ENCODE measurements at regions not wholly inside any gene's neighbourhood (a gene's known extent, or its start where the extent isn't known, plus 50 kb on each side); places are given as distances from the start of the nearest gene placed in this dataset.
"Not testable (repeated sequence)": the region's sequence is repeated elsewhere in the genome, so short reads cannot be mapped to it uniquely, and the experiment has no call there.

DNA sequence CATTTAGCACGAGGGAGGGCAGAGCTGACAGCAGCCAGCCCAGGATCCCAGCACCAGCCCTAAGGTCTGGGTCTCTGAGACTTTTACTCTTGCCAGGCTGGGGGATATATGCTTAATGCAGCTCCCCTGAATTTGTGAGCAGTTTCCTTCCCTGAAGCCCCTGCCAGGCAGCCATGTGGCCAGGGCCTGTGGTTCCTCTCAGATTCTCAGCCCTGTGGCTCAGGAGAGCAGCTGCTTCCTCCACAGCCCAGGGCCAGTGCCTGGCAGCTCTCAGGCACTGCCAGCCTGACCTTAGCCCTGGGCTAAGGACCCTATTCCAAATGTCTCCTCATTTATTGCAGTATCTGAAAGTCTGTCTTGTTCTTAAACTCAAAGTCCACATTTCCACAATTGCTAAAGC, 1525.3 kb downstream of the RPIA start:
- no CpG with 5 or more reads among the region's 1 CpG for WGBS (ENCODE audit: insufficient coverage)
- H3K4me1 ChIP-seq (ENCODE audit: control insufficient read depth, insufficient read depth, low read length); DNase-seq; H3K27me3 ChIP-seq (ENCODE audit: control insufficient read depth, insufficient read depth, low read length); H3K4me3 ChIP-seq (ENCODE audit: low read length); H3K27ac ChIP-seq (ENCODE audit: low read length); H3K36me3 ChIP-seq (ENCODE audit: control insufficient read depth, insufficient read depth, low read length); H3K9me3 ChIP-seq (replicated peaks; ENCODE audit: control insufficient read depth, low read depth, low read length): not testable (repeated sequence)

DNA sequence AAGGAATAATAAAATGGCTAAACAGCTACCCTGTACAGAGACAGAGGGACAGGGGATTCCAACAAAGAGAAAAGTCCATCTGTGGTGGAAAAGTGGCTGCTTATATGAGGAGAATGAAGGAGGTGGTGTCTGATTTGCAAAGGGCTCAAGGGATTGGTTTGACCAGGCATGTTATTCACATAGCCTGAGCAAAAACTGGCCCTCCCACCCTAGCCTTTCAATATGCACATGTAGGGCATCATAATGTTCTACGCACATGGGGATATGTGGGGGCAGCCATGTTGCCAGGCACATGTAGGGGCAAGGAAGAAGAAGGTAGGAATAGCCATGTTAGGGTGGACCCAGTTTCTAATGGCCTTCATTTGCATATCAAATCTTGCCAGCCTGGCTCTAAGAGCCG, 1527.1 kb downstream of the RPIA start:
- H3K4me3 ChIP-seq (ENCODE audit: low read length); H3K4me1 ChIP-seq (ENCODE audit: control insufficient read depth, insufficient read depth, low read length); H3K36me3 ChIP-seq (ENCODE audit: control insufficient read depth, insufficient read depth, low read length); DNase-seq; H3K27me3 ChIP-seq (ENCODE audit: control insufficient read depth, insufficient read depth, low read length); H3K9me3 ChIP-seq (replicated peaks; ENCODE audit: control insufficient read depth, low read depth, low read length); H3K27ac ChIP-seq (ENCODE audit: low read length): not testable (repeated sequence)
- WGBS (ENCODE audit: insufficient coverage), result no CpG with 5 or more reads among the region's 2 CpGs

DNA sequence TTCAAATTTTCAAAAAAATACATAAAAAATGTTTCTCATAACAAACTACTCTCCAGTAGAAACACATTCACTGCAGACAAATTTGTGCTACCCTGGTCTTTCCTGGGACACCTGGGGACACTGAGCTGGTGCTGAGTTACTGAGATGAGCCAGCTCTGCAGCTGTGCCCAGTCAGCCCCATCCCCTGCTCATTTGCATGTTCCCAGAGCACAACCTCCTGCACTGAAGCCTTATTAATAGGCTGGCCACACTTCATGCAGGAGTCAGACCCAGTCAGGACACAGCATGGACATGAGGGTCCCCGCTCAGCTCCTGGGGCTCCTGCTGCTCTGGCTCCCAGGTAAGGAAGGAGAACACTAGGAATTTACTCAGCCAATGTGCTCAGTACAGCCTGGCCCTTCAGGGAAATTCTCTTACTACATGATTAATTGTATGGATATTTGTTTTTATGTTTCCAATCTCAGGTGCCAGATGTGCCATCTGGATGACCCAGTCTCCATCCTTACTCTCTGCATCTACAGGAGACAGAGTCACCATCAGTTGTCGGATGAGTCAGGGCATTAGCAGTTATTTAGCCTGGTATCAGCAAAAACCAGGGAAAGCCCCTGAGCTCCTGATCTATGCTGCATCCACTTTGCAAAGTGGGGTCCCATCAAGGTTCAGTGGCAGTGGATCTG, 1529.3 kb downstream of the RPIA start:
- not testable (repeated sequence) for H3K27me3 ChIP-seq (ENCODE audit: control insufficient read depth, insufficient read depth, low read length); H3K4me3 ChIP-seq (ENCODE audit: low read length); DNase-seq; H3K27ac ChIP-seq (ENCODE audit: low read length); H3K9me3 ChIP-seq (replicated peaks; ENCODE audit: control insufficient read depth, low read depth, low read length); H3K4me1 ChIP-seq (ENCODE audit: control insufficient read depth, insufficient read depth, low read length); H3K36me3 ChIP-seq (ENCODE audit: control insufficient read depth, insufficient read depth, low read length)
- no CpG with 5 or more reads among the region's 2 CpGs for WGBS (ENCODE audit: insufficient coverage)

DNA sequence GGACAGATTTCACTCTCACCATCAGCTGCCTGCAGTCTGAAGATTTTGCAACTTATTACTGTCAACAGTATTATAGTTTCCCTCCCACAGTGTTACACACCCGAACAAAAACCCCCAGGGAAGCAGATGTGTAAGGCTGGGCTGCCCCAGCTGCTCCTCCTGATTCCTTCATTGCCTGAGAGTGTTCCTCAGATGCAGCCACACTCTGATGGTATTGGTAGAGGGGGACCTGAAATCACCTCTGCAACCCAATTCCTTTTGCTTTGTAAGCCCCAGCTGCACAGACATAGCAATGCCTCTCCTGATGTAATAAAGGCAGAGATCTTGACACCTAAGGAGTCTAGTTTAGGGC, 1529.8 kb downstream of the RPIA start:
- H3K4me1 ChIP-seq (ENCODE audit: control insufficient read depth, insufficient read depth, low read length), result no peaks in the 10 kb centered on the region
- no peak overlapping the region for H3K27ac ChIP-seq (ENCODE audit: low read length)
- H3K4me3 ChIP-seq (ENCODE audit: low read length), result no peak overlapping the region
- no peaks in the 10 kb centered on the region for H3K27me3 ChIP-seq (ENCODE audit: control insufficient read depth, insufficient read depth, low read length)
- DNase-seq, result no peak
- WGBS (ENCODE audit: insufficient coverage), result no CpG with 5 or more reads among the region's 1 CpG
- no peaks in the 10 kb centered on the region for H3K36me3 ChIP-seq (ENCODE audit: control insufficient read depth, insufficient read depth, low read length)
- no peaks in the 10 kb centered on the region for H3K9me3 ChIP-seq (replicated peaks; ENCODE audit: control insufficient read depth, low read depth, low read length)

DNA sequence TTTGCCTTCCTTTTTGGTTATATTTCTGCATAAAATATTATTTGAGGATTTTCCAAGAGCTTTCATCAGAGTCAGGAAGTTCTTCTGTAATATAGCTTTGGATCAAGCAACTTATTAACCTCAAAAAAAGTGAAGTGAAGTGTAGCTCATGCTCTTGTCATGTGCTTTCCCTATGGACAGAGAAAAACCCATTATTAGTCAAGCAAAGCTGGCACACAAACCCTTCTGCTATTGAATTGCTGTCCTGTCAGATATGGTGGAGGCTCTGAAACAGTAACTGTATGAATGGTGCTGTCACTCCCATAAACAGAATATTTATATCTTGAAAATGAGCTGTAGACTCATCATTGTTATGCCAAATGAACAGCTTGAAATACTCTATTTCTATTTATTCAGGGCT, 1533.3 kb downstream of the RPIA start:
- not testable (repeated sequence) for H3K4me3 ChIP-seq (ENCODE audit: low read length); H3K9me3 ChIP-seq (replicated peaks; ENCODE audit: control insufficient read depth, low read depth, low read length); H3K36me3 ChIP-seq (ENCODE audit: control insufficient read depth, insufficient read depth, low read length); DNase-seq; H3K4me1 ChIP-seq (ENCODE audit: control insufficient read depth, insufficient read depth, low read length); H3K27ac ChIP-seq (ENCODE audit: low read length); H3K27me3 ChIP-seq (ENCODE audit: control insufficient read depth, insufficient read depth, low read length)

DNA sequence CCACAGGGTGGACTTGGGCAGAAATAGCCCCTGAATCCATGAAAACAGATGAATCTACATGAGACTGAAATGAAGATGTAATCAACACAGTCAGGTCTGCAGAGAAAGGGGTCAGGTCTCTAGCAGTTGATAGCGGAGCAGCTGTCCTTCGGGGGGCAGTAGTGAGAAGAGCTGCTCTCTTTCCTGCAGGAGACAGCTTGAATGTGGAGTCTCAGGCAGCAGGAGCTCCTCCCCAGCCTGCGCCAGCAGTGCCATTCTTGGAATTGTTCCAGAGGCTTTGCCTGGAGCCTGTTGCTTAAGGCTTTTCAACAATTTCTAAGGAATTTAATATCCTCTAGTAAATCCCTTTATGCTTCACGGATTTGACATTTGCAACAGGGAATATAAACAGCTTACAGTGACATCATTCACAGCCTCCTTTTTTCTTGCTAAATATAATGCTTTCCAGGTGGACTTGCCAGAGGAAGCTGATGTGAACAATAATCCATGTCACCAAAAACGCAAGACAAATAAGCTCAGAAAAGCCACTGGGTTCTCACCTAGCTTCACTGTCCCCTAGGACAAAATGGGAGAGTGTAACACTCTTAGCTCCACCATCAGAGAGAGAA, 1535.1 kb downstream of the RPIA start:
- WGBS (ENCODE audit: insufficient coverage), result 20% methylated on average over 1 of the region's 5 CpGs
- H3K27ac ChIP-seq (ENCODE audit: low read length); H3K4me1 ChIP-seq (ENCODE audit: control insufficient read depth, insufficient read depth, low read length); H3K36me3 ChIP-seq (ENCODE audit: control insufficient read depth, insufficient read depth, low read length); H3K4me3 ChIP-seq (ENCODE audit: low read length); DNase-seq; H3K9me3 ChIP-seq (replicated peaks; ENCODE audit: control insufficient read depth, low read depth, low read length); H3K27me3 ChIP-seq (ENCODE audit: control insufficient read depth, insufficient read depth, low read length): not testable (repeated sequence)

DNA sequence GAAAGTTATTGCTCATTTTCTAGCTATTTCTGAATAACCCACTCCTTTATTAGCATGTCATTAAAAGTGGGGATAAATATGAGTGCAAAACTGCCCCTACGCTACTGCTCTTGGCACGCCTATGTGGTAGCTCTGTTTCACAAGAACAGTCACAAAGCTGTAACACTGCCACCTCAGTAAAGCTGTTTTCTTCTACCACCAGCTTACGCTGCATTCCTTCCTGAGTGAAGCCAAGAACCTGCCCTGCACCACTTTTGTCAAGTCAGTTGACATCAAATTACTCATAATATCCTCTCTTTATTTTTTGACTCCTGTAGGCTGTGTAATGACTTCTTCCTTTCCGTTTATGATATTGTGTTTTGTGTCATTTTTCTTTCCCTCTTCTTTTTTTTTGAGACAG, 1539.7 kb downstream of the RPIA start:
- no CpG with 5 or more reads among the region's 4 CpGs for WGBS (ENCODE audit: insufficient coverage)
- not testable (repeated sequence) for H3K9me3 ChIP-seq (replicated peaks; ENCODE audit: control insufficient read depth, low read depth, low read length); H3K4me3 ChIP-seq (ENCODE audit: low read length); H3K27me3 ChIP-seq (ENCODE audit: control insufficient read depth, insufficient read depth, low read length); H3K36me3 ChIP-seq (ENCODE audit: control insufficient read depth, insufficient read depth, low read length); H3K27ac ChIP-seq (ENCODE audit: low read length); H3K4me1 ChIP-seq (ENCODE audit: control insufficient read depth, insufficient read depth, low read length); DNase-seq

DNA sequence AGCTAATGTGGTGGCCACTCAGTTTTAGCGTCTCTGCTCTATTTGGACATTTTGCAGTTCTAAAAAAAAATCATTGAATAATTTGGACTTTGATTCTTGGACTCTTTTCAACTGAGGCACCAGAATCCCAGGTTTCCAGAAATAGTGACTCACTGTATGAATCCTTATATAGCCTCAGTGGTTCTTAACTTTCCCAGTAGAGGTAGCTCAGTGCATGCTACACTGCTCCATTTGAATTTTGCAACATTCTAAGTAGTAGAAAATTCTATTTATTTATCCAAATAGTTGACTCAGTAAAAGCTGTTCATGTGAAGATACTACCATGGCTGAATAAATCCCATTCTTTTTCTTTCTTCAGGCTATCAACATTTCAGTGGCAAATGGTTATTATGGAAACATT, 1544.0 kb downstream of the RPIA start:
- H3K4me1 ChIP-seq (ENCODE audit: control insufficient read depth, insufficient read depth, low read length); H3K27ac ChIP-seq (ENCODE audit: low read length); H3K36me3 ChIP-seq (ENCODE audit: control insufficient read depth, insufficient read depth, low read length); DNase-seq; H3K27me3 ChIP-seq (ENCODE audit: control insufficient read depth, insufficient read depth, low read length); H3K4me3 ChIP-seq (ENCODE audit: low read length); H3K9me3 ChIP-seq (replicated peaks; ENCODE audit: control insufficient read depth, low read depth, low read length): not testable (repeated sequence)
- no CpG with 5 or more reads among the region's 1 CpG for WGBS (ENCODE audit: insufficient coverage)

DNA sequence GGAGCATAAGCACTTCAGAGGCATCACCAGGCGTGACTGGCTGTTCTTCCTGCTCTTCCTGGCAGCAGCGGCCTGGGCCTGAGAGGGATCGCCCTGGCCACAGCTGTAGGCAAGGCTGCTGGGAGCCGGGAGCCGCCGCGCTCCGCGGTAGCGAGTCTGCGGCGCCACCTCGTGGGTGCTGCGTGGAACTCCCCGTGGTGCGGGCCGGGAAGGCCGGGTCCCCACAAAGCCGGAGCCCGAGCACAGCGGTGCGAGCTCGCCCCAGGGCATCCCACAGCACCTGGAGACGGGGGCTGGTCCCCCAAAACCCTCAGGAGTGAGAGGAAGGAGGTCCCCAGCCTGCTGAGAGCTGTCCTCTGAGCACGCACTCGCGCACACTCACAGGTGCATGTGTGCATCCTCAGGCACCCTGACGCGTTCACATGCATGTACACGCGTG, 1546.5 kb downstream of the RPIA start:
- not testable (repeated sequence) for H3K36me3 ChIP-seq (ENCODE audit: control insufficient read depth, insufficient read depth, low read length); H3K9me3 ChIP-seq (replicated peaks; ENCODE audit: control insufficient read depth, low read depth, low read length); H3K27ac ChIP-seq (ENCODE audit: low read length); H3K4me1 ChIP-seq (ENCODE audit: control insufficient read depth, insufficient read depth, low read length); H3K27me3 ChIP-seq (ENCODE audit: control insufficient read depth, insufficient read depth, low read length); H3K4me3 ChIP-seq (ENCODE audit: low read length)
- WGBS (ENCODE audit: insufficient coverage), result 51% methylated on average over 13 of the region's 31 CpGs
- peak; percentile 34 for DNase-seq

DNA sequence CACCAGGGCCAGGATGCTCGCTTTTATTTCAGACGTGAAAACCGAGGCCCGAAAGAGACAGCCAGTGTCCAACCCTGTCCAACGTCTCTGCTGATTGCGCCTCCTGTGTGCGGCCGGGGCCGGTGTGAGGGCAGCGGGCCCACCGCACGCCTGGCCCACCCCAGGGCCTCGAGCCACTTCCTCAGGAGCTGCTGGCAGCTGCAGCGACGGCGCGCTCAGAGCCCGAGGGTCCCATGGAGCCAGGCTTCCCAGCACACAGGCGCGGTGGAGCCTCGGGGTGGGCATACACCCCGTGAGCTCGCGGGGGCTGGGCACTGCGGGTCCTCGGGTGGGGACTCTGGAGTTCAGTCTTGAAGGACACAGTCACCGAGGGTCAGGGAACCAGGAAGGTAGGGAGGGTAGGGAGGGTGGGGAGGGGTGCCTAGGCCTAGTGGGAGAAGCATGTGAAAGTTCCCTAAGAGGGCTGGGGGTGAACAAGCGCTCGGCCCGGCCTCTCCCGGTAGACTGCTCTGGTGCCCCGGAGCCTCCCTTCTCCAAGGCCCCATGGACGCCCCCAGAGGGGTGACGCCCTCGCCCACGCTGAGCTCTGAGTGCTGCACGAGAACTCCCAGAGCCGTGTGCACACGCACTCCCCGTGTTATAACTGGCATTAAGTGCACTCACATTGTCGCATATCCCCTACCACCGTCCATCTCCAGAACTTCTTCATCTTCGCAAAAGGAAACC, 1547.2 kb downstream of the RPIA start:
- H3K27ac ChIP-seq (ENCODE audit: low read length); H3K27me3 ChIP-seq (ENCODE audit: control insufficient read depth, insufficient read depth, low read length); H3K4me1 ChIP-seq (ENCODE audit: control insufficient read depth, insufficient read depth, low read length); H3K36me3 ChIP-seq (ENCODE audit: control insufficient read depth, insufficient read depth, low read length); H3K4me3 ChIP-seq (ENCODE audit: low read length); H3K9me3 ChIP-seq (replicated peaks; ENCODE audit: control insufficient read depth, low read depth, low read length); DNase-seq: not testable (repeated sequence)
- 90% methylated on average over 2 of the region's 43 CpGs for WGBS (ENCODE audit: insufficient coverage)

Data from muscle of leg (tissue), 3 donors.